VCaP (cell line): ENCODE measurements at regions not wholly inside any gene's neighbourhood (a gene's known extent, or its start where the extent isn't known, plus 50 kb on each side); places are given as distances from the start of the nearest gene placed in this dataset.

ENCODE experiments used
- H3K27ac ChIP-seq: fragments of 450-650 bp; 2 replicates; pipeline ENCODE4 v1.5.1; 2017
- TF ChIP-seq, protein P1 (sequence below): fragments of 450-650 bp; conservative IDR thresholded peaks from 2 replicates; pipeline ENCODE4 v1.5.1; 2017; ENCODE audit warnings: mild to moderate bottlenecking, moderate library complexity

DNA sequence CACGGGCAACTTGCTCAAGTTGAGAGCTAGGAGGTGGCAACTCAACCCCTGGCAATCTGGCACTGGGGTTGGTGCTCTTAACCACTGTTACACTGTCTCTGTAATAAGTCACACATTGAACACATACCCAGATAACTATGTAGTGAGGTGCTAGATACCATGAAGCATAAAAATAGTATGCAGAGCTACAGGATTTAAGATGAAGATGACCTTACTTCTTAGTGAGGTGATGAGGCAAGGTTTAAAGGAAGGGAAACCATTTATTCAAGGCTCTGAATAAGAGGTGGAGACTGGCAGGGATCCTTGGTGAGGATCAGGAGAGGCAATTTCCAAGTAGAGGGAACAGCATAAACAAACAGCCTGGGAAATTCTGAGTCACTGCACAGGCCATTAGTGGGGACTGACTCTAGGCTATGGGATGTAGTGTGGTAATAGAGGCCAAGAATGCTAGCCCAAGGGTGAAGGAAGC, 67.6 kb upstream of the NR3C1 start:
- no peak overlapping the region for H3K27ac ChIP-seq
- TF ChIP-seq, protein P1, sequence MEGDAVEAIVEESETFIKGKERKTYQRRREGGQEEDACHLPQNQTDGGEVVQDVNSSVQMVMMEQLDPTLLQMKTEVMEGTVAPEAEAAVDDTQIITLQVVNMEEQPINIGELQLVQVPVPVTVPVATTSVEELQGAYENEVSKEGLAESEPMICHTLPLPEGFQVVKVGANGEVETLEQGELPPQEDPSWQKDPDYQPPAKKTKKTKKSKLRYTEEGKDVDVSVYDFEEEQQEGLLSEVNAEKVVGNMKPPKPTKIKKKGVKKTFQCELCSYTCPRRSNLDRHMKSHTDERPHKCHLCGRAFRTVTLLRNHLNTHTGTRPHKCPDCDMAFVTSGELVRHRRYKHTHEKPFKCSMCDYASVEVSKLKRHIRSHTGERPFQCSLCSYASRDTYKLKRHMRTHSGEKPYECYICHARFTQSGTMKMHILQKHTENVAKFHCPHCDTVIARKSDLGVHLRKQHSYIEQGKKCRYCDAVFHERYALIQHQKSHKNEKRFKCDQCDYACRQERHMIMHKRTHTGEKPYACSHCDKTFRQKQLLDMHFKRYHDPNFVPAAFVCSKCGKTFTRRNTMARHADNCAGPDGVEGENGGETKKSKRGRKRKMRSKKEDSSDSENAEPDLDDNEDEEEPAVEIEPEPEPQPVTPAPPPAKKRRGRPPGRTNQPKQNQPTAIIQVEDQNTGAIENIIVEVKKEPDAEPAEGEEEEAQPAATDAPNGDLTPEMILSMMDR, result no peak

DNA sequence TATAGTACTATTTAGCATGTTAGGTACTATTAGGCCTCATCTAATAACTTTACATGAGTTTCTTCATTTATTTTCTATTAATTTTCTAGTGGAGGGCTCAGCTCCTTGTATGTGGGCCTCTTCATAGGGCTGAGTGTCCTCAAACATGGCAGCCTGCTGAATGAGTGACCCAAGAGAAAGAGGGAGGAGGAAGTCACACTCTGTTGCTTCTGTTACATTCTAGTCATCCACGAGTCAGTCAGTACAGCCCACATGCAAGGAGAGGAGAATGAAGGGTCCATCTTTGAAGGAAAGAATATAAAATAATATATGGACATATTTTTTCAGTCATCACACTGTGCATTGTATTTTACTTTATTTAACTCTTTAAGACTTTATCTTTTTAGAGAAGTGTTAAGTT, 66.6 kb upstream of the NR3C1 start:
- TF ChIP-seq, protein P1, result no peak
- no peak overlapping the region for H3K27ac ChIP-seq

DNA sequence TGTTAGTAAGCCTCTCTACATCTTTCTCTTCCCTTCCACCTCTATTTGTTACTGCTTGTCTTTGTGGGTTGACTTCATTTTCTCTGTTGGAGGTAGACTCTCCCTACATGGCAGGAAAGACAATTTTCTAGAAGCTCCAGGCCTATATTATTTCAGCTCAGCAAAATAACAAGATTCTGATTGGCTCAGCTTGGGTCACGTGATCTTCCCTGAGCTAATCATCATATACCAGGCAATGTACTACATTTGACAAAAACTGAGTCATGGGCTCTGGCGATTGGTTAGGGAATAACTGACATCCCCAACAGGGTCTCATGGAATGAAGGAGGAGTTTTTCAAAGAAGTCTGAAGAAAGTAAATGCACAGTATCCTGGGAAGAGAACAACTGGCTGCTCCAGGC, 65.6 kb upstream of the NR3C1 start:
- H3K27ac ChIP-seq, result no peak overlapping the region
- TF ChIP-seq, protein P1, result no peak

- TF ChIP-seq, protein P1, result no peak
- no peak overlapping the region for H3K27ac ChIP-seq
Measured at GRCh38 chr5:143466632-143467031, 63.1 kb upstream of the NR3C1 start.

DNA sequence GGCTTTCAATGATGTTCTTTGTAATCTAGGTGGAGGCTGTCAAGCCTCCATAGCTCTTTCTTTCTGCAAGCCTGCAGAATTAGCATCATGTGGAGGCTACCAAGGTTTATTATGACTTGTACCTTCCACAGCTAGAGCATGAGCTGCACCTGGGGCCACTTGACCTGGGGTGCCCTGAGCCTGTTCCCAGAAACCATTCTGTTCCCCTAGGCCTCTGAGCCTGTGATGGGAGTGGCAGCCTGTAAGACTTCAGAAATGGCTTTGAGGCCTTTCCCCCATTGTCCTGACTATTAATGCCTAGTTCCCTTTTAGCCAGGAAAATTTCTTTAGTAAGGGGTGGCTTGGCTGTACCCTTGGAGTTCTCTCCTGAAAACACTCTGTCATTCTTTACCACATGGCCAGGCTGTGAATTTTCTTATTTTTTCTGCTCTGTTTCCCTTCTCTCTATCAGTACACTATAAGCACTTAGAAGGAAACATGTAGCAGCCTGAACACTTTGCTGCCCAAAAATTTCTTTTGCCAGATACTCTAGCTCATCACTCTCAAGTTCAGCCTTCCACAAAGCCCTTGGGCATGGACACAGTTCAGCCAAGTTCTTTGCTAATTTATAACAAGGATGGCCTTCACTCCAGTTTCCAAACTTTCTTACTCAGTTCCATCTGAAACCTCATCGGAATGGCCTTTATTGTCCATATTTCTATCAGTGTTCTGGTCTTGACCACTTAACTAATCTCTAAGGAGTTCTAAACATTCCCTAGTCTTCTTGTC, 61.4 kb upstream of the NR3C1 start:
- no peak overlapping the region for H3K27ac ChIP-seq
- TF ChIP-seq, protein P1, result no peak

DNA sequence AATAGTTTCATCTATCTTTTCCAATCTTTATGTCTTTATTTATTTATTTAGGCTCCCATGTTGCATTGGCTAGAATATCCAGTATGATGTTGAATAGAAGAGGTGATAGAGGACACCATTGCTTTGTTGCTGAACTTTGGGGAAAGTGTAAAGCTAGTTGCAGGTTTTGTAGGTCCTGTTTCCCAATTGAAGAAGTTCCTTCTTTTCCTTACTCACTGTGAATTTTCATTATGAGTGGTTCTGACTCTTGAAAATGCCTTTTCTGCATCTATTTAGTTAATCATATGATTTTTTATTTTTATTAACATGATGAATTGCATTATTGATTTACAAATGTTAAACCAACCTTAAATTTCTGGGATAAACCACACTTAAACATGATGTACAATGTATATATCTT, 58.9 kb upstream of the NR3C1 start:
- no peak overlapping the region for H3K27ac ChIP-seq
- TF ChIP-seq, protein P1, result no peak

DNA sequence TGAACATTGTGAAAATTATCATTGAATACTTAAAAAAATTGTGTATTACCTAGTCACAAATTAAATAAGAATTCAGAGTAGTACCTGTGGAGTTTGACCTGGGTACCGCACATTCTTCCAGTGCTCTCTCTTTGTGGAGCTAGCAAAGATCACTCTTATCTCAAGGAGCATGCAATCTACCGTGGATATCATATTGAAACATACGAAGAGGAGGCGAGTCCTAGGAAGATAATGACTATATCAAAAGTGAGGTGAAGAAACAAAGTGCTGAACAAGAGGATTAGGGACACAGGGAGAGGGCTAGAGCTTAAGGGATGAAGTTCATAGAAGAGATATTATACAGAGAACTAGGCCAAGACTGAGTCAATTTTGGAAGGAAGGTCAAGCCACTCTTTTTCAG, 55.9 kb upstream of the NR3C1 start:
- TF ChIP-seq, protein P1, result no peak
- H3K27ac ChIP-seq, result no peak overlapping the region
